ENCODE measurements at regions not wholly inside any gene's neighbourhood (a gene's known extent, or its start where the extent isn't known, plus 50 kb on each side); places are given as distances from the start of the nearest gene placed in this dataset.

- POLR2A ChIA-PET: no interaction called here
- no peak overlapping the region for H2AFZ ChIP-seq (ENCODE audit: insufficient read depth, low read depth, low read length, poor library complexity, severe bottlenecking)
- H3K4me2 ChIP-seq (replicated peaks; ENCODE audit: low read depth, low read length, poor library complexity, severe bottlenecking): no peak overlapping the region
- peaks cover 0 to 4% (median 0%) of the 10 kb centered on the region in 3 donors for H3K9me3 ChIP-seq (ENCODE audit: control extremely low read depth in 1 of 3, control insufficient read depth in 2 of 3, insufficient read depth in 1 of 3, low read length in 2 of 3)
- no peaks in the 10 kb centered on the region for H3K4me1 ChIP-seq (ENCODE audit: control insufficient read depth in 2 of 2, insufficient read depth in 2 of 2, low read length in 2 of 2)
- Mint-ChIP-seq H3K4me1 (no peaks in the 10 kb centered on the region), H3K9me3 (ENCODE audit: insufficient read depth) (peaks cover 2% of the 10 kb centered on the region), H3K27me3 (peaks cover 4% of the 10 kb centered on the region), H3K4me3 (no peak overlapping the region), H3K27ac (no peak overlapping the region)
- H3K27me3 ChIP-seq (replicated peaks in 1 of 4; ENCODE audit: control extremely low read depth in 1 of 4, control insufficient read depth in 3 of 4, insufficient read depth in 4 of 4, low read length in 3 of 4): no peaks in the 10 kb centered on the region
- H3K9ac ChIP-seq (ENCODE audit: low read length): no peak overlapping the region
- intact Hi-C loops (cut with micrococcal nuclease): no loop called here
- no peaks in the 10 kb centered on the region for H4K20me1 ChIP-seq (ENCODE audit: control insufficient read depth, insufficient read depth, low read length, poor library complexity, severe bottlenecking)
- TF ChIP-seq EZH2 (IDR thresholded peaks at IDR 0.05; ENCODE audit: borderline replicate concordance, insufficient read depth, low read depth, low read length, poor library complexity, severe bottlenecking): no peak
- TF ChIP-seq CTCF (IDR thresholded peaks at IDR 0.05): no peak
- H3K36me3 ChIP-seq (replicated peaks in 1 of 2; ENCODE audit: control extremely low read depth in 1 of 2, control insufficient read depth in 1 of 2, extremely low read depth in 1 of 2, insufficient read depth in 2 of 2, low read length in 1 of 2): no peaks in the 10 kb centered on the region
- H3K27ac ChIP-seq (ENCODE audit: low read length in 2 of 2): no peak overlapping the region
- DNase-seq (no peak), ATAC-seq (ENCODE audit: low read depth) (no peak)
- no peaks in the 10 kb centered on the region for H3K79me2 ChIP-seq (ENCODE audit: control insufficient read depth, insufficient read depth, low read length)
- CTCF ChIA-PET: no interaction called here
- H3K4me3 ChIP-seq (ENCODE audit: control extremely low read depth in 1 of 5, extremely low read depth in 1 of 5, insufficient read depth in 1 of 5, low read depth in 2 of 5, low read length in 4 of 5): no peak overlapping the region
- no CpG with 5 or more reads among the region's 2 CpGs for WGBS (ENCODE audit: insufficient coverage)
Measured at GRCh38 chr7:24419077-24419476, 135.1 kb downstream of the NPY start.

- peaks cover 0 to 2% (median under 1%) of the 10 kb centered on the region in 3 donors for H3K9me3 ChIP-seq (ENCODE audit: control extremely low read depth in 1 of 3, control insufficient read depth in 2 of 3, insufficient read depth in 1 of 3, low read length in 2 of 3)
- ATAC-seq (ENCODE audit: low read depth) (no peak), DNase-seq (no peak)
- Mint-ChIP-seq H3K4me3 (no peak overlapping the region), H3K9me3 (ENCODE audit: insufficient read depth) (no peaks in the 10 kb centered on the region), H3K27ac (no peak overlapping the region), H3K27me3 (peaks cover 4% of the 10 kb centered on the region), H3K4me1 (no peaks in the 10 kb centered on the region)
- H4K20me1 ChIP-seq (ENCODE audit: control insufficient read depth, insufficient read depth, low read length, poor library complexity, severe bottlenecking): no peaks in the 10 kb centered on the region
- no peaks in the 10 kb centered on the region for H3K79me2 ChIP-seq (ENCODE audit: control insufficient read depth, insufficient read depth, low read length)
- POLR2A ChIA-PET: no interaction called here
- TF ChIP-seq CTCF (IDR thresholded peaks at IDR 0.05): no peak
- TF ChIP-seq EZH2 (IDR thresholded peaks at IDR 0.05; ENCODE audit: borderline replicate concordance, insufficient read depth, low read depth, low read length, poor library complexity, severe bottlenecking): no peak
- no peak overlapping the region for H3K9ac ChIP-seq (ENCODE audit: low read length)
- H3K4me3 ChIP-seq (ENCODE audit: control extremely low read depth in 1 of 5, extremely low read depth in 1 of 5, insufficient read depth in 1 of 5, low read depth in 2 of 5, low read length in 4 of 5): no peak overlapping the region
- intact Hi-C loops (cut with micrococcal nuclease): no loop called here
- no peaks in the 10 kb centered on the region for H3K27me3 ChIP-seq (replicated peaks in 1 of 4; ENCODE audit: control extremely low read depth in 1 of 4, control insufficient read depth in 3 of 4, insufficient read depth in 4 of 4, low read length in 3 of 4)
- H3K4me2 ChIP-seq (replicated peaks; ENCODE audit: low read depth, low read length, poor library complexity, severe bottlenecking): no peak overlapping the region
- H3K4me1 ChIP-seq (ENCODE audit: control insufficient read depth in 2 of 2, insufficient read depth in 2 of 2, low read length in 2 of 2): no peaks in the 10 kb centered on the region
- no peak overlapping the region for H3K27ac ChIP-seq (ENCODE audit: low read length in 2 of 2)
- H3K36me3 ChIP-seq (replicated peaks in 1 of 2; ENCODE audit: control extremely low read depth in 1 of 2, control insufficient read depth in 1 of 2, extremely low read depth in 1 of 2, insufficient read depth in 2 of 2, low read length in 1 of 2): no peaks in the 10 kb centered on the region
- no peak overlapping the region for H2AFZ ChIP-seq (ENCODE audit: insufficient read depth, low read depth, low read length, poor library complexity, severe bottlenecking)
- CTCF ChIA-PET: no interaction called here
Measured at GRCh38 chr7:24419511-24419910, 135.5 kb downstream of the NPY start.

Data from B cell (primary cell).